Gastroesophageal sphincter (tissue), 3 donors: ENCODE measurements at regions not wholly inside any gene's neighbourhood (a gene's known extent, or its start where the extent isn't known, plus 50 kb on each side); places are given as distances from the start of the nearest gene placed in this dataset.

Experiments used
- POLR2A ChIP-seq, 2 donors: fragments of 450-650 bp; IDR thresholded peaks; one replicate each; pipeline ENCODE4 v1.6.1; 2017; ENCODE audit warnings: antibody characterized with exemption in 2 of 2, mild to moderate bottlenecking in 2 of 2, moderate library complexity in 1 of 2
- POLR2AphosphoS5 ChIP-seq: sonication (generic); formaldehyde crosslinking; IDR thresholded peaks from one replicate; pipeline ENCODE4 v1.6.1; 2017; ENCODE audit warnings: antibody characterized with exemption
- TF ChIP-seq, protein P1 (sequence below), 4 experiments: fragments of 200-600 bp in 2 of 4; fragments of 450-650 bp in 2 of 4; sonication (generic) in 1 of 4; IDR thresholded peaks; one replicate each; pipeline ENCODE4 v1.5.1; 2017 to 2019; ENCODE audit warnings: antibody characterized with exemption in 4 of 4, mild to moderate bottlenecking in 2 of 4, moderate library complexity in 2 of 4

DNA sequence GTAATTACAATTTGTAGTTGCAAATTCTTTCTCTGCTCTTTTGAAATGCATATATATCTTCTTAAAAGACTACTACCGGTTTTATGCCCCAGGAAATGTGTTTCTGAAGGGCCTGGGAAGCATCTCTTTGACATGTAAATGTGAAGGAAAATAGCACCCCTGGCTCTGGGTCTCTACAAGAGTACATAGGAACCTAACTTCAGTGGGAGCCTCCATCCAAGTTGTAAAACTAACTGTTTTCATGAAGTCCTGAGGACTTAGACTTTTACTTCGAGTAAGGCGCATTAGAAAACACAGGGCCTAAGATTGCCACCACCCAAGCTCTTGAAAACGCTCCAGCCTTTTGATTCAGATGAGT is 99.4 kb downstream of the CBLN2 start:
- TF ChIP-seq, protein P1, sequence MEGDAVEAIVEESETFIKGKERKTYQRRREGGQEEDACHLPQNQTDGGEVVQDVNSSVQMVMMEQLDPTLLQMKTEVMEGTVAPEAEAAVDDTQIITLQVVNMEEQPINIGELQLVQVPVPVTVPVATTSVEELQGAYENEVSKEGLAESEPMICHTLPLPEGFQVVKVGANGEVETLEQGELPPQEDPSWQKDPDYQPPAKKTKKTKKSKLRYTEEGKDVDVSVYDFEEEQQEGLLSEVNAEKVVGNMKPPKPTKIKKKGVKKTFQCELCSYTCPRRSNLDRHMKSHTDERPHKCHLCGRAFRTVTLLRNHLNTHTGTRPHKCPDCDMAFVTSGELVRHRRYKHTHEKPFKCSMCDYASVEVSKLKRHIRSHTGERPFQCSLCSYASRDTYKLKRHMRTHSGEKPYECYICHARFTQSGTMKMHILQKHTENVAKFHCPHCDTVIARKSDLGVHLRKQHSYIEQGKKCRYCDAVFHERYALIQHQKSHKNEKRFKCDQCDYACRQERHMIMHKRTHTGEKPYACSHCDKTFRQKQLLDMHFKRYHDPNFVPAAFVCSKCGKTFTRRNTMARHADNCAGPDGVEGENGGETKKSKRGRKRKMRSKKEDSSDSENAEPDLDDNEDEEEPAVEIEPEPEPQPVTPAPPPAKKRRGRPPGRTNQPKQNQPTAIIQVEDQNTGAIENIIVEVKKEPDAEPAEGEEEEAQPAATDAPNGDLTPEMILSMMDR (IDR thresholded peaks at IDR 0.05): no peak
- TF ChIP-seq POLR2A (IDR thresholded peaks at IDR 0.05): no peak
- TF ChIP-seq POLR2AphosphoS5: no peak
